ENCODE measurements at regions not wholly inside any gene's neighbourhood (a gene's known extent, or its start where the extent isn't known, plus 50 kb on each side); places are given as distances from the start of the nearest gene placed in this dataset.

GRCh38 chr11:110918351-110918750 lies 206.1 kb upstream of the ARHGAP20 start:
- DNase-seq, result no peak

- DNase-seq, result no peak
Measured at GRCh38 chr11:110912437-110912836, 200.2 kb upstream of the ARHGAP20 start.

DNA sequence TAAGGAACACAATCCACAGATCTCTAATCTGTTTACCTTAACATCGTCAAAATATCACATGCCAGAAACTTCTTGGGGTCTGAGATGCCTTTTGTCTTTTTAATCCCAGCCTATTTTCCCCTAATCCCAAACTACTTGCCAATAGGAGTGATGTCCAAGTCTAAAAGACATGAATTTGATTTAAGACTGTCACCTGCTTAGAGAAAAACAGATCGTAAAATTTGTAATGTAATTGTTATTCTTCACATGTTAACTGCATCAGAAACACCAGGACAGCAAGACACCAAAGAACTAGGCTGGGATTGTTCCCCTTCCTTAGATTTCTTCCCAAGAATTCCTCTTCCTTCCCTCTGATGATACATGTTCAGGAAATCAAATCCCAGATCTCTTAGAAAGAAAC lies 198.1 kb upstream of the ARHGAP20 start:
- DNase-seq, result no peak

DNA sequence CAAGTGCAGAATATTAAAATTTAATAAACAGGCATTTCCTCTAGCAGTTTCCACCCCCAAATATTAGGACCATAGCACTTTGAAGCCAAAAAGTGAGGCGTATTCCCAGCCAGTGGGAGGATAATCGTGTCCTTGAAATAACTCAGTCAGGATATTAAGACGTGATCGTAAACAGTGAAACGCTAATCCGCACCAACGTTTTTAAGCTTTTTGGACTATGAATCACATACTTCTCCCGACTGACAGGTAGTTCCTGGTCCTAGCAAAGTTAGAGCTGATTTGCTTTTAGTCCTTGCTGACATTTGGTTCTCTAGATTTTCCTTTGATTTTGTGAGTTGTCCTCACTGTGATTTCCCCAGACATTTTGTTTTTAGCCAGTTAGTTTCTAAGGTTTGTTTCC lies 197.1 kb upstream of the ARHGAP20 start:
- no peak for DNase-seq

GRCh38 chr11:110908401-110909105 lies 196.3 kb upstream of the ARHGAP20 start:
- DNase-seq, result no peak

DNA sequence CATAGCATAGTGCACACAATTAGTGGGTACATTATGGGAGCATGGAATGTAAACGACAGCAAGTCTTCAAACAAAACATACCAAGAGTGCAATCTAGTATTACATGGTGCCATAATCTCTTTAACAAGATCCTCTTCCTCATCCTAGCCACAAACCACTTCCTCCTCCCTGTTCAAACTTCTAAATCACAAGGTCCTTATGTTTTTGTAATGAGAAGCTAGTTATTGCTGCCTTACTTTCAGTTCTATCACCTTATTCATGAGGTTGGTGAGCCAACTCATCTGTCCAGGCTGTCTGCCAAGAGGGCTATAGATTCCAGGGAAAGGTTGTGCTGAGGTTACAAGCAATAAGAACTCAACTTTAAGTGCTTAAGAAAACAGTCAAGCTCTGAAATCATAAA lies 195.4 kb upstream of the ARHGAP20 start:
- no peak for DNase-seq

DNA sequence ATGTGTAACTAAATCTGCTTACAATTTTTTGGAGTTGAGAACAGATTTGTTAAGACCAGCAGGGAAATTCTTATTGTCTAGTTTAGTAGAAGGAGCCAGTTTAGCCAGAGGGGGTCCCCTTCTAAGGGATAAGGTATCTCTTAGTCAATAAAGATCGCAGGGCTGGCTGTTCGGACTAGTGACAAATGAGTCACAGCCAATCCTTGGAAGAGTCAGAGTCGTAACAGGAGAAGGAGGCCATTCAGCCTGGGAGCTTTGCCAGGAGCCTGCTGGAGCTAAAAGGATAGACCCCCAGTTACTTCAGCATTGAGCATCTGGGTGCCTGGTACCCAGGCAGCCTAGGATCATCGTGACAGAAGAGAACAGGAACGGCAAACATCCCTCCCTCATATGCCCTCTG lies 191.6 kb upstream of the ARHGAP20 start:
- no peak for DNase-seq

- no peak for DNase-seq
Measured at GRCh38 chr11:110903378-110903777, 191.1 kb upstream of the ARHGAP20 start.

DNA sequence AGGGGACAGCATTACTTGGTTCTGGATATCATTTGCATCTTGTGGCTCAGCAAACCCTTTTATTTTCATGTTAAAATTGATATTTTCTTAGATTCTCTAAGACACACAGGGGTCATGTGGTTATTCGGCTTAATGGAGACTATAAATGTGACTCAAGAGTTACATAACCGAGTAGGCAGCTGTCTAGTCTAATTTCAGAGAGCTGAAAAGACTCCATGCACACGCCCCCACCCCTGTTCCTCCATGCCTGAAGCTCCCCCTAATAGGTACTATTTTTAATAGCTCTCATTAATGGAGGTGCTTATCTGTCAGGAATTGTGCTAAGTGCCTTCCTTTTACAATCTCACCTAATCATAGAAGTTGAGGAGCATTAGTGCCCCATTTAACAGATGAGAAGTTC lies 189.2 kb upstream of the ARHGAP20 start:
- DNase-seq, result no peak

DNA sequence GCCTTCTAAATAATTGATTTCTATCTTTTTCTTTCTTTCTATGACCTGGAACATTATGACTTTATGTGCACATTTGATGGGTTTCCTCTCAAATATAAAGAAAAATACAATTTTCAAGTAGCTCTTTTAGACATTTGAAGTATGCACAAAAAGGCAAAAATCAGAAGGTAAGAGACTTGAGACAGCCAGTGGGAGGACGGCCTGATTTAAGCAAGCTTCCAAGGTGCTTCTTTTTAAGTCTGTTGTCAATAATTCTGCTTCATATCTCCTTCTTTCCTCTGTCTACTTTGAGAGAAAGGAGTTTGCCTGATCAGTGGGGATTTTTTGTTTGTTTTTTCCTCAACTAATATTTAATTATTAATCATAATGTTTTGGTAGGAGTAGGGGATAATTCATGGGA lies 188.2 kb upstream of the ARHGAP20 start:
- no peak for DNase-seq

GRCh38 chr11:110897035-110897434 lies 184.8 kb upstream of the ARHGAP20 start:
- DNase-seq, result no peak

- DNase-seq, result no peak
Measured at GRCh38 chr11:110896358-110896757, 184.1 kb upstream of the ARHGAP20 start.

DNA sequence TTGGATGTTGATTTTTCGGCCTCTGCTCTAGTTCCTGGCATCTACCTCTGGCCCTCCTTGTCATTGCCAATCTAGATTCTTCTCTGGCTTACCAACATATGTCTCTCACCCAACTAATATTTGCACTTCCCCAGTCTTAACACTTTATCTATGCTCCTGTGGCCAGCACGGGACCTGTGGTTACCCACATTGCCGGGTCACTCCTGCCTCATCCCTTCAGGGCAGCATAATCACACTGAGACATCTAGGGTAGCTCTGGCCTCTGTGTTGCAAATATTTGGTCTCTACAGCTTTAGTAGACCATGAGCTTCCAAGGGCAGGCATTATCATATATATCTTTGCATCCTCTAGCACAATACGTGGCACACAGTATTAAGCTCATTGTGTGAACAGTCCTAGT lies 182.0 kb upstream of the ARHGAP20 start:
- DNase-seq, result no peak

DNA sequence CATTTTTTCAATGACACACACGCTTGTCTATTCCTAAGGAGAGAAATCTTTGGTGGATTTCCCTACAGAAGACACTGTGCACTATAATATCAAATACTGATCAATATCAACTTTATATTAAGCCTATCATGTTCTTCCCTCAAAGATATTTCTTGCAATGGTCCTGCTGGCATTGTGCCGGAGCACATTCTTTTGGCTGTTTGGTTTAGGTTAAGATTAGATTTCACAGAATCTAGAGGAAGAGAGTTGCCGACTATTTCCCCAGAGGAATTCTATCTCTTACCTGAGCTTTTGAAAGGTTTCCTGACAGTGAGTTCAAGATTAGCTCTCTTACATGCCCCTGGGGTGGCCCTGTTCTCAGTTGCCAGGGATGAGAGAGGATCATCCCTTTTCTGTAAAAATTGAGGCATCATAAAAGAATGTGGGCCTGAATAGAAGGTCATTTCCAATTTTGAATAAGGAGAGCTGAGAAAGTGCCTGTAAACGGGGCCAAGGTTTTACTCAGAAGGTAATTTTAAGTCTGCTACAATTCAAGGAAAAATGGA lies 180.6 kb upstream of the ARHGAP20 start:
- no peak for DNase-seq

GRCh38 chr11:110891411-110891810 lies 179.2 kb upstream of the ARHGAP20 start:
- DNase-seq, result no peak

- no peak for DNase-seq
Measured at GRCh38 chr11:110890995-110891394, 178.8 kb upstream of the ARHGAP20 start.

DNA sequence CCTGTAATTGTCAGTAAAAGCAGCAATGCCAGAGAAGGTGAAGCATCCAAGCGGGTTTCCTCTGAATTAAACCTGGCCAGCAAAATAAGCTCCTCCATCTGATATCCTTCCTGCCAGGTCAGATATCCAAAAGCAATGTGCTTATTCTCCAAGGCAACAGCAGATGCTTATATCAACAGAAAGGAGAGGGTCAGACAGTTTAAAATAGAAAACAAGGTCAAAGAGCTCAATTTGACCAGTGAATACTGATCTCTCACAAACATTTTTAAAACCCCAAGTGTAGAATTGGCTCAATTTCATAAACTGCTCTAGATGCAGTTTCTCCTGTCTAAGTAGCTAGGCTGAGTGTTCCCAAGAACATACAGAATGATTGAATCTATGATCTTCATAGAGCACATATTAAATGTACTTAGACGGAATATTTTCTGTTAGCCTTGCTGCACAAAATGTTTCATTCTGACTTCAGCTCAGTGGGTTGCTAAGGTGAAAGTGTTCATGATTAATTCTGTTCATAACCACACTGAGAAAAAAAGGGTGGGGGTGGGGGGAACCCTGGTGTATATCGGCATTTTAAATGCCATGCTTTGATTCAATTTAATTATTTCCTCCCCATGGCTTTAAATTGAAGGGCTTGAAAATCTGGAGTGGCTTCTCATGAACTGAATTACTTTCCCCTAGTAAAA lies 174.2 kb upstream of the ARHGAP20 start:
- no peak for DNase-seq

- DNase-seq, result no peak
Measured at GRCh38 chr11:110883256-110883655, 171.0 kb upstream of the ARHGAP20 start.

DNA sequence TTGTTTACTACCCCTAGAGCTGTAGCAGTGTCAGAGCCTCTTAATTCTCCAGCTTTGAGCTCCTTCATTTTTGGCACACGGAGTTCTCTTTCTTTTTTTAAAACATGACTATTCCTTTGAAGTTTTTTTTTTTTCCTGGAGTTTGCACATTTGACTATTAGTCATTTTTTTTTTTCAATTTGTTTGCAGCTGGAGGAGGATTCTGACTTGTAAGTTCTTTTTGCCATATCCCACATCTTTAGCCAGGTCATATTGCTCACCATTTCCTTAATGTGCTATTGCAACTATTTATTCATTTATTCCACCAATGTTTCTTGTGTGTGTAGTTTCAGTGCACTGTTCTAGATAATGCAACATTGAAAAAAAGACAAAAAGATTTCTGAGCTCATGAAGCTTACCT lies 166.3 kb upstream of the ARHGAP20 start:
- no peak for DNase-seq

- no peak for DNase-seq
Measured at GRCh38 chr11:110874437-110875030, 162.3 kb upstream of the ARHGAP20 start.

DNA sequence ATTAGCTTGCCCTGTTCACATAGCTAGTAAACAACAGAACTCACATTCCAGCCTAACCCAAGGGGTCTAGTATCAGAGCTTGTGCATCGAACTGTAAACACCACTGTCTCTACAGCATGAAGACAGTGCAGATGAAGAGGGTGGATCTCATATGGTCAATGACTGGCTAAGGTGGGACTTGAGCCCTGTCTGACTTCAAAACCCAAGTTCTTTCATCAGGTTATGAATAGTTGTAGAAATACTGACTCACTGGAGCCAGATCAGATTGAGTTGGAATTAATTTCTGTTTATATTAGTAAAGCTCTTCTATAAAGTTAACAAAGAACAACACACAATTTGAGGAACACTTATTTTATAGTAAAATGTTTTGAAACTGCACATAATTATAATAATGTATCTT lies 161.7 kb upstream of the ARHGAP20 start:
- DNase-seq, result no peak

GRCh38 chr11:110870816-110871522 lies 158.7 kb upstream of the ARHGAP20 start:
- DNase-seq, result no peak

DNA sequence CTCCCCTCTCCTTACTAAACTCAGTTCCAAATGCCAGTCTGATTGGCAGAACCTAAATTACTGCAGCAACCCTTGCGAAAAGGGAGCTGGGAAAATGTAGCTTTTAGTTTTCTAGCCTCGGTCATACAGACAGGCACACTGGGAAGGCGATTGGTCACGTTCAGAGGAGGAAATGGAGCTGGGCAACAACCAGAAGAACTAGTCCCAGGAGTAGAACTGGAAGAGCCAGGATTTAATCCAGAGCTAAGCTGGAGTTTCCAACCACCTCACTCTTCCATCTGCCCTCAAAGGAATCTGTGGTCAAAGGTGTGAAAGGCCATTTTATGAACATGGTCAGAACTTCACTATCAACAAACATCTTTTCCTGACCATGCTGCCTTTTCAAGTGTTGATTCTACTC lies 155.7 kb upstream of the ARHGAP20 start:
- DNase-seq, result no peak

- no peak for DNase-seq
Measured at GRCh38 chr11:110866081-110866480, 153.8 kb upstream of the ARHGAP20 start.
